NCI-H2196 treated with DMSO at 0.1 percent for 48 hours (cell line): ENCODE measurements at regions not wholly inside any gene's neighbourhood (a gene's known extent, or its start where the extent isn't known, plus 50 kb on each side); places are given as distances from the start of the nearest gene placed in this dataset.
"Not testable (repeated sequence)": the region's sequence is repeated elsewhere in the genome, so short reads cannot be mapped to it uniquely, and the experiment has no call there.

Experiments
- DNase-seq: peaks from one replicate; lab custom pipeline; 2025; ENCODE audit not compliant: unreplicated experiment; lab: John Stamatoyannopoulos, UW

GRCh38 chr3:71927505-71928066, 142.6 kb upstream of the PROK2 start:
- DNase-seq, result no peak

- DNase-seq, result no peak
Measured at GRCh38 chr3:71926616-71927015, 141.7 kb upstream of the PROK2 start.

GRCh38 chr3:71926262-71926600, 141.3 kb upstream of the PROK2 start:
- no peak for DNase-seq

GRCh38 chr3:71925511-71926261, 140.7 kb upstream of the PROK2 start:
- not testable (repeated sequence) for DNase-seq

- no peak for DNase-seq
Measured at GRCh38 chr3:71924721-71925120, 139.8 kb upstream of the PROK2 start.

- DNase-seq, result no peak
Measured at GRCh38 chr3:71921036-71921435, 136.1 kb upstream of the PROK2 start.

- DNase-seq, result no peak
Measured at GRCh38 chr3:71919572-71919971, 134.6 kb upstream of the PROK2 start.

GRCh38 chr3:71917545-71917944, 132.6 kb upstream of the PROK2 start:
- no peak for DNase-seq

- DNase-seq, result no peak
Measured at GRCh38 chr3:71916747-71917369, 131.9 kb upstream of the PROK2 start.

GRCh38 chr3:71912839-71913495, 128.0 kb upstream of the PROK2 start:
- no peak for DNase-seq

- DNase-seq, result no peak
Measured at GRCh38 chr3:71910108-71910507, 125.2 kb upstream of the PROK2 start.

- no peak for DNase-seq
Measured at GRCh38 chr3:71907996-71908395, 123.0 kb upstream of the PROK2 start.

GRCh38 chr3:71906976-71907375, 122.0 kb upstream of the PROK2 start:
- no peak for DNase-seq

GRCh38 chr3:71905426-71905825, 120.5 kb upstream of the PROK2 start:
- DNase-seq, result no peak

- no peak for DNase-seq
Measured at GRCh38 chr3:71903936-71904335, 119.0 kb upstream of the PROK2 start.

- DNase-seq, result no peak
Measured at GRCh38 chr3:71903112-71903495, 118.2 kb upstream of the PROK2 start.

- no peak for DNase-seq
Measured at GRCh38 chr3:71902258-71903111, 117.5 kb upstream of the PROK2 start.

- no peak for DNase-seq
Measured at GRCh38 chr3:71901645-71902044, 116.7 kb upstream of the PROK2 start.

GRCh38 chr3:71900057-71900456, 115.1 kb upstream of the PROK2 start:
- no peak for DNase-seq

- DNase-seq, result no peak
Measured at GRCh38 chr3:71896751-71897150, 111.8 kb upstream of the PROK2 start.
